ENCODE measurements at regions not wholly inside any gene's neighbourhood (a gene's known extent, or its start where the extent isn't known, plus 50 kb on each side); places are given as distances from the start of the nearest gene placed in this dataset.

DNA sequence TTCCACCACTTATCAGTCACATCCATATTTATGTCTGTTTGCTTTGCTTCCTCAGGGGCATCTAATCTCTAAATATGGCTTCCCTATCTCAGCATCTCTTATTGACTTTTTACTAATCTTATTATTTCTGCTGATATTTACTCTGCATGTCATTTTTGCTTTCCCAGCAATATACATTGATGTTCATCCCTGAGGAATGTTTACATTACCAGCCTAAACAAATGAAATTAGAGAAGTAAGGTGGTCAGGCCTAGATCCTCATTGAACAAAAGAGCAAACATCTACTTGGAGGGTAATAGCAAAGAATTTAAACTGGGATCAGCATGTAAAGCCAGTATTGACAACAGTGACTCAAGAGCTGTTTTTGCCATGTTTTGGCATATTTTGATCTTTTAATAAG is 546.4 kb downstream of the MMUT start:
- no peak overlapping the region for H4K8ac ChIP-seq (replicated peaks; ENCODE audit: insufficient read length, low read depth, low read length)
- no peak overlapping the region for H3K27ac ChIP-seq (ENCODE audit: insufficient read length, low read depth, low read length)
- H2AK5ac ChIP-seq (ENCODE audit: insufficient read length, low read length) = no peak overlapping the region
- H3K4ac ChIP-seq (ENCODE audit: low read depth, low read length) = no peak overlapping the region
- no peak overlapping the region for H2BK5ac ChIP-seq (ENCODE audit: insufficient read length, low read length)
- H4K91ac ChIP-seq (ENCODE audit: insufficient read length, low read depth, low read length) = no peak overlapping the region
- no peak overlapping the region for H3K23ac ChIP-seq (ENCODE audit: insufficient read length, low read depth, low read length)
- no peak overlapping the region for H3K18ac ChIP-seq (ENCODE audit: insufficient read length, low read depth, low read length)
- no peak for TF ChIP-seq CTCF (conservative IDR thresholded peaks at IDR 0.05)
- DNase-seq = no peak
- H2AFZ ChIP-seq (ENCODE audit: low read length) = no peak overlapping the region
- no peak overlapping the region for H2BK12ac ChIP-seq (ENCODE audit: insufficient read length, low read depth, low read length)
- H3K79me1 ChIP-seq (ENCODE audit: insufficient read depth, low read depth, low read length, poor library complexity, severe bottlenecking) = no peaks in the 10 kb centered on the region
- H3K9ac ChIP-seq (ENCODE audit: extremely low read depth, insufficient read length, low read length) = no peak overlapping the region
- no peak overlapping the region for H3K4me2 ChIP-seq (ENCODE audit: insufficient read depth, insufficient read length, low read length)
- H2BK120ac ChIP-seq (ENCODE audit: low read depth, low read length, poor library complexity, severe bottlenecking) = no peak overlapping the region
- Mint-ChIP-seq H3K27me3 (ENCODE audit: low read depth) (no peaks in the 10 kb centered on the region), H3K36me3 (ENCODE audit: insufficient read depth in 1 of 3, low read depth in 3 of 3) (peaks cover 3 to 17% (median 8%) of the 10 kb centered on the region in 3 experiments), H3K4me3 (no peak overlapping the region), H3K27ac (peak overlapping the region in 2 of 3 experiments; percentile 70 to 94; a peak in 3 of 7 replicates), H3K4me1 (peaks cover 30 to 32% of the 10 kb centered on the region in 2 experiments), H3K9me3 (peaks cover 5 to 10% of the 10 kb centered on the region in 2 experiments; a peak in 3 of 5 replicates)
- peaks cover 5% of the 10 kb centered on the region; the same call in 1 of the 2 replicates for H3K4me1 ChIP-seq (ENCODE audit: insufficient read depth, low read length)
- no peak overlapping the region for H3K56ac ChIP-seq (ENCODE audit: insufficient read length, low read depth, low read length)
- H3K79me2 ChIP-seq (ENCODE audit: insufficient read depth, low read length) = no peaks in the 10 kb centered on the region
- H2BK15ac ChIP-seq (ENCODE audit: low read depth, low read length) = no peak overlapping the region
- no peaks in the 10 kb centered on the region for H3K27me3 ChIP-seq (ENCODE audit: insufficient read depth, low read length)
- no peak overlapping the region for H3K14ac ChIP-seq (ENCODE audit: insufficient read depth, low read length)
- H2BK20ac ChIP-seq (ENCODE audit: low read depth, low read length, poor library complexity, severe bottlenecking) = no peak overlapping the region
- no peaks in the 10 kb centered on the region for H4K20me1 ChIP-seq (ENCODE audit: control insufficient read depth, insufficient read depth, insufficient read length)
- H4K5ac ChIP-seq (ENCODE audit: insufficient read length, low read depth, low read length) = no peak overlapping the region
- H3T11ph ChIP-seq (ENCODE audit: low read length) = no peak overlapping the region
- no peaks in the 10 kb centered on the region for H3K9me3 ChIP-seq (ENCODE audit: control insufficient read depth, low read depth, low read length)
- no peaks in the 10 kb centered on the region for H3K23me2 ChIP-seq (ENCODE audit: insufficient read length, low read depth, low read length, poor library complexity, severe bottlenecking)

Data from H9 (cell line).